Fibroblast of lung (primary cell): ENCODE measurements at regions not wholly inside any gene's neighbourhood (a gene's known extent, or its start where the extent isn't known, plus 50 kb on each side); places are given as distances from the start of the nearest gene placed in this dataset.

ENCODE experiments used
- EZH2 ChIP-seq: IDR thresholded peaks from 2 replicates; pipeline ENCODE4 v1.5.1; 2012; ENCODE audit warnings: low read length, control low read depth, mild to moderate bottlenecking; ENCODE audit errors: missing control alignments
- TF ChIP-seq, protein P1 (sequence below), 2 donors: IDR thresholded peaks in 1 of 2; conservative IDR thresholded peaks in 1 of 2; 1 replicate in 1 of 2; 2 replicates in 1 of 2; pipeline ENCODE4 v1.5.1; 2011 to 2012; ENCODE audit warnings: low read length in 2 of 2, control low read depth in 1 of 2, inconsistent platforms in 1 of 2, low read depth in 1 of 2, mild to moderate bottlenecking in 1 of 2

DNA sequence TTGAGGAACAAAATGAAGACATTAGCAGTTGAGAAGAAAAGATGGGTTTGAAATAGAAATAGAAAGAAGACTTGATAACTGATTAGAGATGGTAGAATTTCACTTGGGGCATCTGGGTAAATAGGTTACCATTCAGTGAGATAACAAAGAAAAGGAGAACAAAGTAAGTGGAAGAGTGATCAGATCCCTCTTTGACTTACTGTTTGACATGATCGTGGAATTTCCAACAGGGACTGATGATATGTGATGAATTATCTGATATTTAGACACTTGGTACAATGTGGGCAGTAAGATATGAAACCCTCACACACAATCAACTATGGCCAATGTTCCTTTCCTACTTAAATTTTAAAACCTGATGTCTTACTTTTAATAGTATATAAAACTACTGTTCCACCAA is 70.1 kb upstream of the STARD4 start:
- TF ChIP-seq, protein P1, sequence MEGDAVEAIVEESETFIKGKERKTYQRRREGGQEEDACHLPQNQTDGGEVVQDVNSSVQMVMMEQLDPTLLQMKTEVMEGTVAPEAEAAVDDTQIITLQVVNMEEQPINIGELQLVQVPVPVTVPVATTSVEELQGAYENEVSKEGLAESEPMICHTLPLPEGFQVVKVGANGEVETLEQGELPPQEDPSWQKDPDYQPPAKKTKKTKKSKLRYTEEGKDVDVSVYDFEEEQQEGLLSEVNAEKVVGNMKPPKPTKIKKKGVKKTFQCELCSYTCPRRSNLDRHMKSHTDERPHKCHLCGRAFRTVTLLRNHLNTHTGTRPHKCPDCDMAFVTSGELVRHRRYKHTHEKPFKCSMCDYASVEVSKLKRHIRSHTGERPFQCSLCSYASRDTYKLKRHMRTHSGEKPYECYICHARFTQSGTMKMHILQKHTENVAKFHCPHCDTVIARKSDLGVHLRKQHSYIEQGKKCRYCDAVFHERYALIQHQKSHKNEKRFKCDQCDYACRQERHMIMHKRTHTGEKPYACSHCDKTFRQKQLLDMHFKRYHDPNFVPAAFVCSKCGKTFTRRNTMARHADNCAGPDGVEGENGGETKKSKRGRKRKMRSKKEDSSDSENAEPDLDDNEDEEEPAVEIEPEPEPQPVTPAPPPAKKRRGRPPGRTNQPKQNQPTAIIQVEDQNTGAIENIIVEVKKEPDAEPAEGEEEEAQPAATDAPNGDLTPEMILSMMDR (conservative IDR thresholded peaks at IDR 0.05 in 1 of 2, IDR thresholded peaks at IDR 0.05 in 1 of 2; ENCODE audit: low read depth in 1 of 2, low read length in 2 of 2), result no peak
- no peak for TF ChIP-seq EZH2
